Ishikawa (cell line): ENCODE measurements at regions not wholly inside any gene's neighbourhood (a gene's known extent, or its start where the extent isn't known, plus 50 kb on each side); places are given as distances from the start of the nearest gene placed in this dataset.

Experiments used
- CEBPB ChIP-seq: IDR thresholded peaks from 2 replicates; pipeline ENCODE4 v1.6.1; 2012
- CREB1 ChIP-seq: IDR thresholded peaks from 2 replicates; pipeline ENCODE4 v1.6.1; 2012; ENCODE audit warnings: low read depth
- EGR1 ChIP-seq: IDR thresholded peaks from 2 replicates; pipeline ENCODE4 v1.6.1; 2012
- EP300 ChIP-seq: IDR thresholded peaks from 2 replicates; pipeline ENCODE4 v1.6.1; 2012; ENCODE audit warnings: borderline replicate concordance
- FOXM1 ChIP-seq: IDR thresholded peaks from 2 replicates; pipeline ENCODE4 v1.6.1; 2012; ENCODE audit warnings: low read depth, borderline replicate concordance
- NFIC ChIP-seq: IDR thresholded peaks from 2 replicates; pipeline ENCODE4 v1.6.1; 2012
- RAD21 ChIP-seq: IDR thresholded peaks from 2 replicates; pipeline ENCODE4 v1.6.1; 2012; ENCODE audit warnings: low read depth
- REST ChIP-seq: IDR thresholded peaks from 2 replicates; pipeline ENCODE4 v1.6.1; 2012; ENCODE audit warnings: low read depth, mild to moderate bottlenecking
- TAF1 ChIP-seq: IDR thresholded peaks from 2 replicates; pipeline ENCODE4 v1.6.1; 2012; ENCODE audit warnings: low read depth, mild to moderate bottlenecking
- TCF12 ChIP-seq: IDR thresholded peaks from 2 replicates; pipeline ENCODE4 v1.6.1; 2012; ENCODE audit warnings: low read depth
- TEAD4 ChIP-seq: IDR thresholded peaks from 2 replicates; pipeline ENCODE4 v1.6.1; 2012
- YY1 ChIP-seq: IDR thresholded peaks from 2 replicates; pipeline ENCODE4 v1.6.1; 2012; ENCODE audit warnings: low read depth
- ZBTB7A ChIP-seq: IDR thresholded peaks from 2 replicates; pipeline ENCODE4 v1.6.1; 2012; ENCODE audit warnings: low read depth
- TF ChIP-seq, protein P1 (sequence below): IDR thresholded peaks from 2 replicates; pipeline ENCODE4 v1.6.1; 2012
- TF ChIP-seq, protein P2 (sequence below): IDR thresholded peaks from 2 replicates; pipeline ENCODE4 v1.6.1; 2012

- TF ChIP-seq CREB1 (no peak), NFIC (no peak), TEAD4 (no peak), TAF1 (no peak), TCF12 (no peak), EP300 (no peak), FOXM1 (no peak), RAD21 (no peak), EGR1 (no peak), REST (no peak), CEBPB (no peak), YY1 (no peak)
- TF ChIP-seq, protein P1, sequence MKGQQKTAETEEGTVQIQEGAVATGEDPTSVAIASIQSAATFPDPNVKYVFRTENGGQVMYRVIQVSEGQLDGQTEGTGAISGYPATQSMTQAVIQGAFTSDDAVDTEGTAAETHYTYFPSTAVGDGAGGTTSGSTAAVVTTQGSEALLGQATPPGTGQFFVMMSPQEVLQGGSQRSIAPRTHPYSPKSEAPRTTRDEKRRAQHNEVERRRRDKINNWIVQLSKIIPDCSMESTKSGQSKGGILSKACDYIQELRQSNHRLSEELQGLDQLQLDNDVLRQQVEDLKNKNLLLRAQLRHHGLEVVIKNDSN: no peak
- TF ChIP-seq, protein P2, sequence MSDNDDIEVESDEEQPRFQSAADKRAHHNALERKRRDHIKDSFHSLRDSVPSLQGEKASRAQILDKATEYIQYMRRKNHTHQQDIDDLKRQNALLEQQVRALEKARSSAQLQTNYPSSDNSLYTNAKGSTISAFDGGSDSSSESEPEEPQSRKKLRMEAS: no peak
Measured at GRCh38 chr4:108395786-108396185, 224.6 kb upstream of the RPL34 start.

- TF ChIP-seq YY1 (no peak), CREB1 (no peak), NFIC (no peak), ZBTB7A (no peak), RAD21 (no peak), TAF1 (no peak), CEBPB (no peak), TEAD4 (no peak), FOXM1 (no peak), EGR1 (no peak), TCF12 (no peak), REST (no peak), EP300 (no peak)
- TF ChIP-seq, protein P2: no peak
- TF ChIP-seq, protein P1: no peak
Measured at GRCh38 chr4:108393890-108394472, 225.2 kb upstream of the LEF1 start.

DNA sequence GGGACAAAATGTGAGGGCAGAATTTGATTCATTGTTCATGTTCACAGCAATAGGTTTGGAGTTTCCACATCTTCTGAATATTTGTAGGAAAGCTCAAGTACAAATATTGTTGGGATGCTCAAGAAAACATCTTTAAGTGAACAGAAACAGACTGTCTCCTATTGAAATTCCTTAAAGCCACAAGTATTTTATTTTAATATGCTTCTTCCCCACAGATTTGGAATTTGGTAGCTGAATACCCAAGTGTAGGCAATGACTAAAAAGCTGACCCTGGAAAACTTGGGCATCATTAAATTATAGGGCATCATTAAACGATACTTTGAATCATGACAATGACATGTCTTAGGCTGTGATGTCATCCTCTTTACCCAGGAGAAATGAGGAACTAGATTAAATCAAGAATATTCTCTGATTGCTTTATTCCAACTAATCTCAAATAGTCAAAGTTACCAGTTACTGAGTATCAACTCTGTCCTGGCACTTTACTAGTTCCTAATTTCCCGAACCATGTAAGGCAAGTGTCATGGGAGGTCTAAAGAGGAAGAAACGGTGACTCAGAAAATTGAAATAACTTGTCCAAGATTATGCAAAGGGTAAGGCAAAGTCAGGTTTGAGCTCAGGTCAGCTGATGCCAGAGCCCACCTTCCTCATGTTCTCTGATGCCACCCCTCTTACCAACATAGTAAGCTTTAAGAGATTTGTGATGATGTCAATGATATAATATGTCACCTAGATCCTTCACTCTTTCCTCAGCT lies 223.1 kb upstream of the LEF1 start:
- TF ChIP-seq REST (no peak), NFIC (no peak), TEAD4 (no peak), EGR1 (no peak), TAF1 (no peak), CEBPB (no peak), FOXM1 (no peak), RAD21 (no peak), TCF12 (no peak), ZBTB7A (no peak), YY1 (no peak), EP300 (no peak), CREB1 (no peak)
- TF ChIP-seq, protein P2: no peak
- TF ChIP-seq, protein P1: no peak
